HepG2 (cell line): ENCODE measurements at regions not wholly inside any gene's neighbourhood (a gene's known extent, or its start where the extent isn't known, plus 50 kb on each side); places are given as distances from the start of the nearest gene placed in this dataset.

Experiments used
- AHR ChIP-seq: IDR thresholded peaks from 2 replicates; pipeline ENCODE4 v1.6.1; 2018; ENCODE audit warnings: missing genetic modification reagents, missing compliant biosample characterization
- ATF7 ChIP-seq, 2 experiments: fragments of 450-650 bp in 1 of 2; sonication (generic) in 1 of 2; formaldehyde crosslinking in 1 of 2; IDR thresholded peaks; 2 replicates each; pipeline versions ENCODE4 v1.4.0 to v1.6.1; 2016 to 2020; ENCODE audit warnings: antibody characterized with exemption in 1 of 2, mild to moderate bottlenecking in 1 of 2, missing genetic modification reagents in 1 of 2
- CENPT ChIP-seq: sonication (generic); formaldehyde crosslinking; IDR thresholded peaks from 2 replicates; pipeline ENCODE4 v1.8.0; 2022; ENCODE audit warnings: low read depth, mild to moderate bottlenecking, moderate library complexity, missing genetic modification reagents
- CENPX ChIP-seq: sonication (generic); formaldehyde crosslinking; IDR thresholded peaks from 2 replicates; pipeline ENCODE4 v1.9.0; 2021; ENCODE audit warnings: mild to moderate bottlenecking, missing genetic modification reagents, moderate library complexity
- HHEX ChIP-seq: IDR thresholded peaks from 2 replicates; pipeline ENCODE4 v1.6.1; 2016; ENCODE audit warnings: control low read depth
- HMG20B ChIP-seq: conservative IDR thresholded peaks from 2 replicates; pipeline ENCODE4 v1.6.1; 2016; ENCODE audit warnings: missing genetic modification reagents, missing compliant biosample characterization
- MIER3 ChIP-seq: IDR thresholded peaks from 2 replicates; pipeline ENCODE4 v1.6.1; 2016; ENCODE audit warnings: missing compliant biosample characterization, borderline replicate concordance
- NCOA5 ChIP-seq: sonication (generic); formaldehyde crosslinking; IDR thresholded peaks from 2 replicates; pipeline ENCODE4 v1.4.0; 2020; ENCODE audit warnings: missing genetic modification reagents
- PHF8 ChIP-seq: sonication (generic); formaldehyde crosslinking; IDR thresholded peaks from 2 replicates; pipeline ENCODE4 v1.5.0; 2020; ENCODE audit warnings: missing genetic modification reagents
- SATB2 ChIP-seq: sonication (generic); formaldehyde crosslinking; IDR thresholded peaks from 2 replicates; pipeline ENCODE4 v1.5.0; 2020; ENCODE audit warnings: missing genetic modification reagents
- SMARCE1 ChIP-seq: fragments of 450-650 bp; IDR thresholded peaks from 2 replicates; pipeline ENCODE4 v1.6.1; 2017; ENCODE audit warnings: borderline replicate concordance
- XRCC5 ChIP-seq: fragments of 200-400 bp; formaldehyde crosslinking; optimal IDR thresholded peaks from 2 replicates; pipeline ENCODE3; 2017; ENCODE audit warnings: mild to moderate bottlenecking, low read length
- ZFP41 ChIP-seq: sonication (generic); formaldehyde crosslinking; IDR thresholded peaks from 2 replicates; pipeline ENCODE4 v1.4.0; 2020; ENCODE audit warnings: mild to moderate bottlenecking, missing genetic modification reagents, borderline replicate concordance
- ZMYM2 ChIP-seq: sonication (generic); formaldehyde crosslinking; IDR thresholded peaks from 2 replicates; pipeline ENCODE4 v1.8.0; 2022; ENCODE audit warnings: mild to moderate bottlenecking, missing genetic modification reagents
- ZNF10 ChIP-seq: sonication (generic); formaldehyde crosslinking; IDR thresholded peaks from 2 replicates; pipeline ENCODE4 v1.4.0; 2020; ENCODE audit warnings: mild to moderate bottlenecking, low read depth, missing genetic modification reagents, borderline replicate concordance
- ZNF256 ChIP-seq: sonication (generic); formaldehyde crosslinking; conservative IDR thresholded peaks from 2 replicates; pipeline ENCODE4 v1.4.0; 2020; ENCODE audit warnings: missing genetic modification reagents
- ZNF34 ChIP-seq: sonication (generic); formaldehyde crosslinking; IDR thresholded peaks from 2 replicates; pipeline ENCODE4 v1.4.0; 2020; ENCODE audit warnings: mild to moderate bottlenecking, missing genetic modification reagents, borderline replicate concordance
- ZNF563 ChIP-seq: sonication (generic); formaldehyde crosslinking; IDR thresholded peaks from 2 replicates; pipeline ENCODE4 v1.8.0; 2022; ENCODE audit warnings: mild to moderate bottlenecking, moderate library complexity, missing genetic modification reagents
- ZNF570 ChIP-seq: sonication (generic); formaldehyde crosslinking; IDR thresholded peaks from 2 replicates; pipeline ENCODE4 v1.4.0; 2020; ENCODE audit warnings: mild to moderate bottlenecking, missing genetic modification reagents, borderline replicate concordance
- ZNF792 ChIP-seq: IDR thresholded peaks from 2 replicates; pipeline ENCODE4 v1.6.1; 2016
- TF ChIP-seq, protein P1 (sequence below): sonication (generic); formaldehyde crosslinking; IDR thresholded peaks from 2 replicates; pipeline ENCODE4 v1.8.1; 2023; ENCODE audit warnings: missing genetic modification reagents, inconsistent platforms, borderline replicate concordance
- TF ChIP-seq, protein P2 (sequence below): sonication (generic); formaldehyde crosslinking; IDR thresholded peaks from 2 replicates; pipeline ENCODE4 v1.4.0; 2020; ENCODE audit warnings: mild to moderate bottlenecking, low read depth, missing genetic modification reagents
- TF ChIP-seq, protein P3 (sequence below): sonication (generic); formaldehyde crosslinking; IDR thresholded peaks from 2 replicates; pipeline ENCODE4 v1.4.0; 2020; ENCODE audit warnings: missing genetic modification reagents, borderline replicate concordance

DNA sequence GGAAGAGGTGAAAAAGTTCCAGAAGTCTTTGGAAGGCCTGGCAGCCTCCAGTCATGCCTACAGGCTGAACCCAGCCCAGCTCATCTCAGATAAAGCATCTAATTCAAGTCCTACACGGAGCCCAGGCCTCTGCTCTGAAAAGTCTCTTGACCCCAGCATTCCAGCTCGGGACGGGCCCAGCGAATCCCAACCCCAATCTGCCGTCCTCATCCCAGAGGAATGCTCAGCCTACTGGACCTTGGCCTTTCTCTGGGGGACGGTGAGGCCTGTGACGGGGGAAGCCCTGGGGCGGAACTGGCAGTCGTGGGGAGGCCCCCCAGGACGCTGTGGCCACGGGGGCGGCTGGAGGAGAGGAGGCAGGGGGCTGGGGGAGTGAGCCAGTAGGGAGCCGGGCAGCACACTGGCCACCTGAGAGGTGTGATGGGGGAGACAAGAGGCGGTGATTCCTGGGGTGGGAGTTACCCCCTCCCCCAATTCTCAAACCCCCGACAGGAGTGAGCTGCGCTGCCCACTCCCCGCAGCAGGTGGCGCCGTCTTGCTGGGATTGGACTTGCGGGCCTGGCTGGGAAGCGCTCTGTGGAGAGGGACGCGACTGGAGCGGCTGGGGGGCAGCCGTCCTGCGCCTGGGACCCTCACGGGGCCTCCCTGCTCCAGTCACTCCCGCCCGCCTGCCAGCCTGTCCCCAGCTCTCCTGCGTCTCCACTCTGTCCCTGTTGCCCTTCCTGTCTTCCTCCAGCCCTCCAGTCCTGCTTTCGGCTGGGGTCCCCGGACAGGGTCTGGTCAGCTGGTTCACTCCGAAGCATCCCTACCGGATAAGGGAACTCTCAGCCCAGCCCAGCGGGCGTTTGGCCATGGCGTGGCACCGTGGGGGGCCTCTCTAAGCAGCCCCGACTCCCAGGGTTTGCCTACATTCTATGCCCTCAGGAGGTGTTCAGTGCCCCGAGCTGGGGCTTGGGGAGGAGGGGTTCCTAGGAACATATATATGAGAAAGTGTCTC, 182.6 kb upstream of the HAAO start (continued):
- TF ChIP-seq ZNF570 (no peak), ATF7 (IDR thresholded peaks at IDR 0.05) (no peak; the same call in 1 of the 2 replicates), ATF7 (CRISPR knock-in tag; IDR thresholded peaks at IDR 0.05) (peak; percentile 97), ZNF34 (CRISPR knock-in tag) (peak; percentile 85), PHF8 (CRISPR knock-in tag) (peak; percentile 67), HHEX (CRISPR knock-in tag) (no peak; the same call in 1 of the 2 replicates), HMG20B (CRISPR knock-in tag) (peak; percentile 86), SATB2 (0 out of 2 replicates have a peak, but pooled peaks have one; percentile 76), ZNF792 (CRISPR knock-in tag) (peak; percentile 85), SMARCE1 (no peak), MIER3 (CRISPR knock-in tag) (peak; percentile 94; the same call in 1 of the 2 replicates), ZNF563 (CRISPR knock-in tag) (peak; percentile 57; the same call in 1 of the 2 replicates), AHR (peak; percentile 92; the same call in 1 of the 2 replicates), ZMYM2 (CRISPR knock-in tag) (peak; percentile 90), ZNF10 (CRISPR knock-in tag) (no peak), ZFP41 (0 out of 2 replicates have a peak, but pooled peaks have one; percentile 40), CENPX (CRISPR knock-in tag) (no peak), ZNF256 (CRISPR knock-in tag) (peak; percentile 20; the same call in 1 of the 2 replicates), XRCC5 (peak; percentile 82), CENPT (CRISPR knock-in tag) (no peak), NCOA5 (0 out of 2 replicates have a peak, but pooled peaks have one; percentile 55)
- TF ChIP-seq, protein P1, sequence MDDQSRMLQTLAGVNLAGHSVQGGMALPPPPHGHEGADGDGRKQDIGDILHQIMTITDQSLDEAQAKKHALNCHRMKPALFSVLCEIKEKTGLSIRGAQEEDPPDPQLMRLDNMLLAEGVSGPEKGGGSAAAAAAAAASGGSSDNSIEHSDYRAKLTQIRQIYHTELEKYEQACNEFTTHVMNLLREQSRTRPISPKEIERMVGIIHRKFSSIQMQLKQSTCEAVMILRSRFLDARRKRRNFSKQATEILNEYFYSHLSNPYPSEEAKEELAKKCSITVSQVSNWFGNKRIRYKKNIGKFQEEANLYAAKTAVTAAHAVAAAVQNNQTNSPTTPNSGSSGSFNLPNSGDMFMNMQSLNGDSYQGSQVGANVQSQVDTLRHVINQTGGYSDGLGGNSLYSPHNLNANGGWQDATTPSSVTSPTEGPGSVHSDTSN = no peak
- TF ChIP-seq, protein P2, sequence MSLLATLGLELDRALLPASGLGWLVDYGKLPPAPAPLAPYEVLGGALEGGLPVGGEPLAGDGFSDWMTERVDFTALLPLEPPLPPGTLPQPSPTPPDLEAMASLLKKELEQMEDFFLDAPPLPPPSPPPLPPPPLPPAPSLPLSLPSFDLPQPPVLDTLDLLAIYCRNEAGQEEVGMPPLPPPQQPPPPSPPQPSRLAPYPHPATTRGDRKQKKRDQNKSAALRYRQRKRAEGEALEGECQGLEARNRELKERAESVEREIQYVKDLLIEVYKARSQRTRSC (CRISPR knock-in tag) = 0 out of 2 replicates have a peak, but pooled peaks have one; percentile 65
- TF ChIP-seq, protein P3, sequence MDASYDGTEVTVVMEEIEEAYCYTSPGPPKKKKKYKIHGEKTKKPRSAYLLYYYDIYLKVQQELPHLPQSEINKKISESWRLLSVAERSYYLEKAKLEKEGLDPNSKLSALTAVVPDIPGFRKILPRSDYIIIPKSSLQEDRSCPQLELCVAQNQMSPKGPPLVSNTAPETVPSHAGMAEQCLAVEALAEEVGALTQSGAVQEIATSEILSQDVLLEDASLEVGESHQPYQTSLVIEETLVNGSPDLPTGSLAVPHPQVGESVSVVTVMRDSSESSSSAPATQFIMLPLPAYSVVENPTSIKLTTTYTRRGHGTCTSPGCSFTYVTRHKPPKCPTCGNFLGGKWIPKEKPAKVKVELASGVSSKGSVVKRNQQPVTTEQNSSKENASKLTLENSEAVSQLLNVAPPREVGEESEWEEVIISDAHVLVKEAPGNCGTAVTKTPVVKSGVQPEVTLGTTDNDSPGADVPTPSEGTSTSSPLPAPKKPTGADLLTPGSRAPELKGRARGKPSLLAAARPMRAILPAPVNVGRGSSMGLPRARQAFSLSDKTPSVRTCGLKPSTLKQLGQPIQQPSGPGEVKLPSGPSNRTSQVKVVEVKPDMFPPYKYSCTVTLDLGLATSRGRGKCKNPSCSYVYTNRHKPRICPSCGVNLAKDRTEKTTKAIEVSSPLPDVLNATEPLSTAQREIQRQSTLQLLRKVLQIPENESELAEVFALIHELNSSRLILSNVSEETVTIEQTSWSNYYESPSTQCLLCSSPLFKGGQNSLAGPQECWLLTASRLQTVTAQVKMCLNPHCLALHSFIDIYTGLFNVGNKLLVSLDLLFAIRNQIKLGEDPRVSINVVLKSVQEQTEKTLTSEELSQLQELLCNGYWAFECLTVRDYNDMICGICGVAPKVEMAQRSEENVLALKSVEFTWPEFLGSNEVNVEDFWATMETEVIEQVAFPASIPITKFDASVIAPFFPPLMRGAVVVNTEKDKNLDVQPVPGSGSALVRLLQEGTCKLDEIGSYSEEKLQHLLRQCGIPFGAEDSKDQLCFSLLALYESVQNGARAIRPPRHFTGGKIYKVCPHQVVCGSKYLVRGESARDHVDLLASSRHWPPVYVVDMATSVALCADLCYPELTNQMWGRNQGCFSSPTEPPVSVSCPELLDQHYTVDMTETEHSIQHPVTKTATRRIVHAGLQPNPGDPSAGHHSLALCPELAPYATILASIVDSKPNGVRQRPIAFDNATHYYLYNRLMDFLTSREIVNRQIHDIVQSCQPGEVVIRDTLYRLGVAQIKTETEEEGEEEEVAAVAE = peak; percentile 15; the same call in 1 of the 2 replicates
